HL-60 (cell line): ENCODE measurements at regions not wholly inside any gene's neighbourhood (a gene's known extent, or its start where the extent isn't known, plus 50 kb on each side); places are given as distances from the start of the nearest gene placed in this dataset.

ENCODE experiments used
- CTCF ChIP-seq: IDR thresholded peaks from one replicate; pipeline ENCODE4 v1.5.1; 2011; ENCODE audit warnings: low read length, control low read depth, inconsistent platforms; ENCODE audit not compliant: insufficient read depth
- GABPA ChIP-seq: IDR thresholded peaks from 2 replicates; pipeline ENCODE4 v1.6.1; 2012; ENCODE audit warnings: low read depth
- POLR2AphosphoS5 ChIP-seq: IDR thresholded peaks from 2 replicates; pipeline ENCODE4 v1.6.1; 2012; ENCODE audit warnings: low read depth
- SPI1 ChIP-seq: IDR thresholded peaks from 2 replicates; pipeline ENCODE4 v1.6.1; 2012; ENCODE audit warnings: low read depth, mild to moderate bottlenecking, borderline replicate concordance
- TF ChIP-seq, protein P1 (sequence below): IDR thresholded peaks from 2 replicates; pipeline ENCODE4 v1.6.1; 2012; ENCODE audit warnings: low read depth; ENCODE audit not compliant: insufficient replicate concordance

DNA sequence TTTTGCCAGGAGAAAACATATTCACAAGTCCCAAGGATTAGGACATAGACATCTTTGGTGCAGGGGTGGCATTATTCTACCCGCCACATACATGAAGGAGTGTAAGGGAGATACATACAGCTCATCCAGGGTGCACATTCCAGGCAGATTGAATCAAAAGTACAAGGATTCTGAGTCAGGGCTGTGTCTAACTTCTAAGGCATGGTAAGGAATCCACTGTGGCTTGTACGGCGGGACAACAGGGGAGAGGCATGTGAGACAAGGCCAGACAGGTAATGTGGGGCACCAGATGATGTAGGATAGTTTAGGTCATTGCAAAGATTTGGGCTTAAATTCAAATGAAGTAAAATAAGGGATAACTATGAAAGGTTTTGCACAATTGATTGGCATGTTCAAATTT lies 780.9 kb downstream of the C6orf118 start:
- TF ChIP-seq CTCF (no peak), POLR2AphosphoS5 (no peak), GABPA (no peak), SPI1 (no peak)
- TF ChIP-seq, protein P1, sequence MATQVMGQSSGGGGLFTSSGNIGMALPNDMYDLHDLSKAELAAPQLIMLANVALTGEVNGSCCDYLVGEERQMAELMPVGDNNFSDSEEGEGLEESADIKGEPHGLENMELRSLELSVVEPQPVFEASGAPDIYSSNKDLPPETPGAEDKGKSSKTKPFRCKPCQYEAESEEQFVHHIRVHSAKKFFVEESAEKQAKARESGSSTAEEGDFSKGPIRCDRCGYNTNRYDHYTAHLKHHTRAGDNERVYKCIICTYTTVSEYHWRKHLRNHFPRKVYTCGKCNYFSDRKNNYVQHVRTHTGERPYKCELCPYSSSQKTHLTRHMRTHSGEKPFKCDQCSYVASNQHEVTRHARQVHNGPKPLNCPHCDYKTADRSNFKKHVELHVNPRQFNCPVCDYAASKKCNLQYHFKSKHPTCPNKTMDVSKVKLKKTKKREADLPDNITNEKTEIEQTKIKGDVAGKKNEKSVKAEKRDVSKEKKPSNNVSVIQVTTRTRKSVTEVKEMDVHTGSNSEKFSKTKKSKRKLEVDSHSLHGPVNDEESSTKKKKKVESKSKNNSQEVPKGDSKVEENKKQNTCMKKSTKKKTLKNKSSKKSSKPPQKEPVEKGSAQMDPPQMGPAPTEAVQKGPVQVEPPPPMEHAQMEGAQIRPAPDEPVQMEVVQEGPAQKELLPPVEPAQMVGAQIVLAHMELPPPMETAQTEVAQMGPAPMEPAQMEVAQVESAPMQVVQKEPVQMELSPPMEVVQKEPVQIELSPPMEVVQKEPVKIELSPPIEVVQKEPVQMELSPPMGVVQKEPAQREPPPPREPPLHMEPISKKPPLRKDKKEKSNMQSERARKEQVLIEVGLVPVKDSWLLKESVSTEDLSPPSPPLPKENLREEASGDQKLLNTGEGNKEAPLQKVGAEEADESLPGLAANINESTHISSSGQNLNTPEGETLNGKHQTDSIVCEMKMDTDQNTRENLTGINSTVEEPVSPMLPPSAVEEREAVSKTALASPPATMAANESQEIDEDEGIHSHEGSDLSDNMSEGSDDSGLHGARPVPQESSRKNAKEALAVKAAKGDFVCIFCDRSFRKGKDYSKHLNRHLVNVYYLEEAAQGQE, result no peak
